HG02981 (cell line): ENCODE measurements at regions not wholly inside any gene's neighbourhood (a gene's known extent, or its start where the extent isn't known, plus 50 kb on each side); places are given as distances from the start of the nearest gene placed in this dataset.
"Not testable (repeated sequence)": the region's sequence is repeated elsewhere in the genome, so short reads cannot be mapped to it uniquely, and the experiment has no call there.

Experiments
- ATAC-seq: cut with Tn5 transposase; IDR thresholded peaks from one replicate; pipeline ENCODE4 v1.9.1; 2021; ENCODE audit warnings: mild to moderate bottlenecking, moderate library complexity; ENCODE audit not compliant: unreplicated experiment

DNA sequence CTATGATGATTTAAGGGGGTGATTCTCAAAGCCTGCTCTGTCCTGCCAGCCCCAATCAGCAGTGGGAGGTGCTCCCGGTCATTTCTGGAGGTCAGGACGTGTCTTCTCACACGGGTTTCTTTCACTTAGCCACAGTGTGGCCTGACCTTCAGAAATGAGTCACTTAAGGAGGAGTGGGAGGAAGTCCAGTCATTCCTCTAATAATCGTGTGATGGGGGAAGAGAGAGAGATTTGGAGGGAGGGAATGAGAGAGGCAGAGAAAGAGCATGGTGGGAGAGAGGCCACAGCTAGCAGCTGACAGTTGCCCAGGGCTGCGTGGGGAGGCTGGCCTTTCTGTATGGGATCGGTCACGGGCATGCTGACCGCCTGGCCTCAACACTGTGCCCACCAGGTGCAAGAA lies 142.6 kb upstream of the ZNF469 start:
- not testable (repeated sequence) for ATAC-seq

DNA sequence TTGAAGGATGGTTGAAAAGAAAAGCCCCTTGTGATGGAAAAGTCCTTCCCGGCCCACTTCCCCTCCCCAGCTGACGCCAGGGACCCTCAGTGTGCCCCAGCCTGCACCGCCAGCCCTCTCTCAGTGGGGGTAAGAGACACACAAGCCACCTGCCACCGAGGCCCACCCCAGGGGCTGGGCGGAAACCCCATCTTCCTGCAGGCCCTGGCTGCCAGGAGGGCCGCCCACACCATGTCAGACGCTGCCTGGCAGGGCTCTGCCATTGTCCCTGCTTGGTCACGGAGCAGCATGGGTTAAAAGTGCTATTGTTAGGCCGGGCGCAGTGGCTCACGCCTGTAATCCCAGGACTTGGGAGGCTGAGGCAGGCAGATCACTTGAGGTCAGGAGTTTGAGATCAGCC lies 142.0 kb upstream of the ZNF469 start:
- not testable (repeated sequence) for ATAC-seq

DNA sequence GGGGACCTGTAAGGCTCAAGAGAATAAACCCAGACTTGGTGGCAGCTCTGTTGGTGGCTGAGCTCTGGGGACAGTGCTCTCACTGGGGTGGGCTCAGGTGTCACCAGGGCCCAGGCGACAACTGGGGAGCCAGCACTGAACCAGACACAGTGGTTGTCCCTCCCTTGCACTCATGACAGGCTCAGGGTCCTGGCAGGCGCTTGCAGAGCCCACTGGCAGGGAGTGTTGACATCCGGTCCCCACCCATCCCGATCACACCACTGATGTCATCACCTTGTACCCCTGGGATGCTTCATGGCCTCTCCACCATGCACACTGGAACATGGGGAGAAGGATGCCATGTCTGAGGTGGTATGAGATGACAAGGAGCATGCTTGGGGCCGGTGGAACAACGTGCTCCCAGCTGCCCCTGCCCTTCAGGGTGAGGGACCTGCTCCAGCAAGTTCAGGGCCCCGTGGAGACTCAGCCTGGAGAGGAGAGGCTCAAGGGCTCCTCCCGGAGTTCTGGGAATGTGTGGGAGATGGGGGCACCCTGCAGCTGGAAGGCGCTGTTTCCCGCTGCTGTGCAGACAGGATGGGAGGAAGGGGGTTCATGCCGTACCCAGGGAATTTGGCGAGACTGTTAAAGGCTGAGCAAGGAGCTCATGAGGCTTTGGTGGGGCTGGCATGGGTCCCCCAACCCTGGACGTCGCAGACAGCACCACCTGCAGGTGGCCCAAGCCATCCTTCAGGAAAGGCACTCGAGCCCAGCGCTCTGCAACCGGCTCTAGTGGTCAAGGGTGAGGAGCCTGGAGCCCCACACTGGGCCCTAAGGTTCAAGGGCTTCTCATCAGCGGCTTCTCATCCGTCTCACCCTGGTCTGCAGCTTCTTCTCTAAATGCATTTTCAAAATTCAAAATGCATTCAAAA lies 141.1 kb upstream of the ZNF469 start:
- not testable (repeated sequence) for ATAC-seq

DNA sequence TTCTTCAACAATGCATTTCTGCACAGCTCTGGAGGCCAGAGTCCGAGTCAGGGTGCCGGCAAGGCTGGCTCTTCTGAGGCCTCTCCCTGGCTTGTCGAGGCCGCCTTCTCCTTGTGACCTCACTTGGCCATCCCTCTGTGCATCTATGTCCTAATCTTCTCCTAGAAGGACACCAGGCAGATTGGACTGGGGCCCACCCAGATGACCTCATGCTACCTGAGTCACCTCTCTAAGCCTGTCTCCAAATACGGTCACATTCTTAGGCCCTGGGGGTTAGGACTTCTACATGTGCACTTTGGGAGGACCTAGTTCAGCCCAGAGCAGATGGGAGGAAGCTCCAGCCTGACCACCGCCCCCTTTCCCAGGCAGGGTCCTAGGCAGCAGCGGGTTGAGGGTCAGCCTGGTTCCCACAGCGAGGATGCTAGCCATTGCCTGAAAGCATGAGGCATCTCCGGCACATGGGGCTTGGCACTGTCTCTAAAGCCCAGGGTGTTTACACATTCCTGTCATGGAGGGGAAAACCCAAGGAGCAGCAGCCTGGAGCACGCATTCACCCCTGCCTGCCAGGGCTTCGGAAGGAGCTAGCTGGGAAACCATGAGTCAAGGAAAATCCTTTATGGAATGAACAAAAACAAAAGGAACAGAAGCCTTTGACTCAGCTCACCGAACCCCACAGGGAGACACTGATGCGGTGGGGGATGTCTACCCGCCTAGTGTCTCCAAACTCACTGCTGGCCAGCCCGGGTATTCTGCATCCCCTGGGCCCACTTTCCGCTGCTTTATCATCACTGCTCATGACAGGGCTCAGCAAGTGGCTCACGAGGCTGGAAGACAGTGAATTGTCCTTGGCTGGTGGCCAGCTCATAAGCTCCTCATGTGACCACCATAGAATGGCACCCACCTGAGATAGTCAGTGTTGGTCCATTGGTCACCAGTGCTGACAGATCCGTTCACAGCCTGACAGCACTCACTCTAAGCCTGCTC lies 140.2 kb upstream of the ZNF469 start:
- not testable (repeated sequence) for ATAC-seq

DNA sequence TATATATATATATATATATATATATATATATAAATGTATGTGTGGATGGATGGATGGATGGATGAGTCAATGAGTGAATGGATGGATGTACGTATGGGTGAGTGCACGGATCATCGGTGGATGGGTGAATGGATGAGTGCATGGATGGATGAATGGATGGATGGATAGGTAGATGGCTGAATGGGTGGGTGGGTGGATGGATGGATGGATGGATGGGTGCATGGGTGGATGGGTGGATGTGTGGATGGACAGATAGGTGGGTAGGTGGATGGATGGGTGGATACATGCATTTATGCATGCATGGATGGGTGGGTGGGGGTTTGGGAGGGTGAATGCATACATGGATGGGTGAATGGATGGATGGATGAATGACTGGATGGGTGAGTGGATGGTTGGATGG lies 138.8 kb upstream of the ZNF469 start:
- ATAC-seq: not testable (repeated sequence)

DNA sequence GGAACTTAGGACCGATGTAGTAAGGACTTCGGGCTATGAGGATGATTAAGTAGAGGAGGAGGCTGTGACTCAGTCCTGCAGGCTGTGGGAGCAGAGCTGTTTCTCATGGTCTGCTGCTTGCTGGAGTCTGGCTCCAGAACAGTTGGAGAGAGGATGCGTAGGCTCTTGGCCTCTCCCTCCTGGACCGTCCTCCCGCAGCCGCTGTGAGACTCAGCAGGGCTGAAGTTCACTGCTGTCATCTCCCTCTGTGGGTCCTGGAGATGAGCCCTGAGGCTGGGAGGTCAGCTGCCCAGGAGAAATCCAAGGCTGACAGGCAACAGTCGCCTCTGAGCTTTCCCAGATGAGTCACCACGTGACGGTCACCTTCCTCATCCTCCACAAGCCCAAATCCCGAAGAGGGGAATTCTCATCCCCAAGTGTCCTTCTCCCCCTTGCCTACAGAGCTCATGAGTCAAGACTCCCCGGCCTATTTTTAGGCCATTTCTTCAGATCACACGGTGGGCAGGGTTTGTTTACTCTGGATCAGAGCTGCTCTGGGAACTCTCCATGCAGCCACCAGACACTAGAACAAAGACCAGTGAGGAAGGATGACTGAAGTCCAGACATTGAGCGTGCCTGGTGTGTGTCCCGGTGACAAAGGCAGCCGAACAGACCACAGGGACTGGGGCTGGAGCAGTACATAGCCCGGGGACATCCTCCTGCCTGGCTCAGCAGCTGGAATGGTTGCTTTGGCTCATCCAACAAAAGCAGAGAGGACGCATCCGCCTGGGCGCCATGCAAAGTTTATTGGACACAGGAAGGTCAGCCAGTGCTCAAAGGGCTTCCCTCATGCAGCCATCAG lies 137.3 kb upstream of the ZNF469 start:
- not testable (repeated sequence) for ATAC-seq

DNA sequence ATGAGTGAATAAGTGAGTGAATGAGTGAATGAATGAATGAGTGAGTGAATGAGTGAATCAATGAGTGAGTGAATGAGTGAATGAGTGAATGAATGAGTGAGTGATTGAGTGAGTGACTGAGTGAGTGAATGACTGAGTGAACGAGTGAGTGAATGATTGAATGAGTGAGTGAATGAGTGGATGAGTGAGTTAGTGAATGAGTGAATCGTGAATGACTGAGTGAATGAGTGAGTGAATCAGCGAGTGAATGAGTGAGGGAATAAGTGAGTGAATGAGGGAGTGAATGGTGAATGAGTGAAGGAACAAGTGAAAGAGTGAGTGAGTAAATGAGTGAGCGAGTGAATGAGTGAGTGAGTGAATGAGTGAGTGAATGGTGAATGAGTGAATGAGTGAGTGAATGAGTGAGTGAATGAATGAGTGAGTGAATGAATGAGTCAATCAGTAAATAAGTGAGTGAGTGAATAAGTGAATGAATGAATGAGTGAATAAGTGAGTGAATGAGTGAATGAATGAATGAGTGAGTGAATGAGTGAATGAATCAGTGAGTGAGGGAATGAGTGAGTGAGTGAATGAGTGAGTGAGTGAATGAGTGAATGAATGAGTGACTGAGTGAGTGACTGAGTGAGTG lies 135.7 kb upstream of the ZNF469 start:
- ATAC-seq: not testable (repeated sequence)

DNA sequence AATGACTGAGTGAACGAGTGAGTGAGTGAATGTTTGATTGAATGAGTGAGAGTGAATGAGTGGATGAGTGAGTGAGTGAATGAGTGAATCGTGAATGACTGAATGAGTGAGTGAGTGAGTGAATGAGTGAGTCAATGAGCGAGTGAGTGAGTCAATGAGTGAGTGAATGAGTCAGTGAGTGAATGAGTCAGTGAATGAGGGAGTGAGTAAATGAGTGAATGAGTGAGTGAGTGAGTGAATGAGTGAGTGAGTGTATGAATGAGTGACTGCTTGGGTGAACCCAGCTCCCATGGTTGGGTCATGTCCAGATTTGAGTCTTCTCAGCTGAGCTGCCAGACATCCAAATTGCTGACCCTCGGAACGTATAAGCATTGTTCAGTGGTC lies 135.2 kb upstream of the ZNF469 start:
- not testable (repeated sequence) for ATAC-seq

DNA sequence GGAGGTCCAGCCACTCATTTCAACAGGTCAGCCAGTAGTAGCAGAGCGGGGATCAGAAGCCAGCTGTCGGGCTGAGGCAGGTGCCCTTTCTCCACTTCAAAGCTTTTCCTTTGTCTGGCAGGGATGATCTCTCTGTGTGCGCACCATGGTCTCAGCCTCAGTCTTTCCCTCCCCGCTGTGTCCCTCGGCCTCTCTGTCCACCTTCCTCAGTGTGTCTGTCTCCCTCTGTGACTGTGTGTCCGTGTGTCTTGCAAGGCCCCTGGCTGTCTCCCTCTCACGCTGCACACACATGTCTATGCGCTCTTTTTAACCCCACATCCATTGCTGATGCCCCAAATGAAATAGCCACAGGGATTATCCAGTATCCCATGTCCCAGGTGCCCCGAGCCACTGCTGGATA lies 134.0 kb upstream of the ZNF469 start:
- ATAC-seq: not testable (repeated sequence)

DNA sequence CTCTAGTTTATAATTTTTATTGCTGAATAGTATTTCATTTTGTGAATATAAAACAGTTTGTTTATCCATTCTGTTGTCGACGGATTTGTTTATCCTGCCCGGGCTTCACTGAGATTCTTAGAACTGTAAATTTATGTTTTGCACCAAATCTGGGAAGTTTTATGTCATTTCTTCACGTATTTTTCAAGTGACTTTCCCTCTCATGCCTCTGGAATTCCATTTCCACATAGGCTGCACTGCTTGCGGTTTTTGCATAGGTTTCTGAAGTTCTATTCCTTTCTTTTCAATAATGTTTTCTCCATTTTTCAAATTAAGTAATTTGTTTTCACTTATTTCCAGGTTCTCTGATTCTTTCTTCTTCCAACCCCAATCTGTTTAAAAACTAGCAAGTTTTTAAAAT lies 132.4 kb upstream of the ZNF469 start:
- ATAC-seq: not testable (repeated sequence)

DNA sequence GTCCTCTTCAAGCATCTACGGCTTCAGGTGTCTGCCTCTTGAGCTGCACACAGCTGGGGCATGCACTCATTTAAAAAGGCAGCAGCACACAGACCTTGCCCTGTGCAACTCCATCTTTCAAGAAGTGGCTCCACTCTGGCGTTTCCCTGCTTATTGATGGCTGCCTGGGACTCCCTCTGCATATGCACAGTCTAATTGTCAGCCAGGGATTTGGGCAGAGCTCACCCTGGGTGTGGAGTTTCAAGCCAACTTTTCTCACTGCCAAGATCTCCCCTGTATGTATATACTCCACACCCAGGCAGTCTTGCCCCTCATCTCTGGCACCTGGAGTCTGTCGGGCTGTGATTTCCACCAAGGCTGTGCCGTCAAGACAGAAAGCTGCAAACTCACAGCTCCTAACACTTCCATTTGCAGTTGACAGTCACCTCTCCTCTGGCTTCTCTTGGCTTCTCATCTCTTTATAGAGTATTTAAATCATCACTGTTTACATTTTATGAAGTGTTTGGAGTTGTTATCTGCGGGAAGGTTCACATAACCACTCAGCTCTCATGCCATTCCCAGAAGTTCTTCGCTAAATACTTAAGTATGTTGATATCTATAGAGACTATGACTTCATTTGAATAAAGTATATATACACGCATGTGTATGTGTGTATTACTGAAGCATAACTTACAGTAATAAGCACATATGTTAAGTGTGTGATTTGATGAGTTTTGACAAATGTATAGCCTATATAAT lies 130.5 kb upstream of the ZNF469 start:
- ATAC-seq: not testable (repeated sequence)

DNA sequence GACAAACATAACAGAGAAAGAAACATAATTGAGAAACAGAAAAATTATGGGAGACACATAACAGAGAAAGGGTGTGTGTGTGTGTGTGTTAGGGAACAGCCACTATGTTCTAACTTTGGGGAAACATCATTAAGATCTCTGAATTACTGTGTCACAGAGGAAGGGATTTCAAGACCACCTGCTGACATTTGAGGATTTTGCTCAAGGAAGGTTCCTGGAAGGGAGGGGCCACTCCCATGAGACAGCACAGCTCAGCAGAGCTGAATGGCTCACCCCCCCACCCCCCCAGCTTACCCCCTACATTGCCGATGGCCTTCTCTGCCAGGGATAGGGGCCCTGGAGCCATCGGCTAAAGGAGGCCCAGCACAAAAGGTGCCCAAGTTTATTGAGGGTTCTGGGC lies 124.6 kb upstream of the ZNF469 start:
- ATAC-seq: not testable (repeated sequence)

DNA sequence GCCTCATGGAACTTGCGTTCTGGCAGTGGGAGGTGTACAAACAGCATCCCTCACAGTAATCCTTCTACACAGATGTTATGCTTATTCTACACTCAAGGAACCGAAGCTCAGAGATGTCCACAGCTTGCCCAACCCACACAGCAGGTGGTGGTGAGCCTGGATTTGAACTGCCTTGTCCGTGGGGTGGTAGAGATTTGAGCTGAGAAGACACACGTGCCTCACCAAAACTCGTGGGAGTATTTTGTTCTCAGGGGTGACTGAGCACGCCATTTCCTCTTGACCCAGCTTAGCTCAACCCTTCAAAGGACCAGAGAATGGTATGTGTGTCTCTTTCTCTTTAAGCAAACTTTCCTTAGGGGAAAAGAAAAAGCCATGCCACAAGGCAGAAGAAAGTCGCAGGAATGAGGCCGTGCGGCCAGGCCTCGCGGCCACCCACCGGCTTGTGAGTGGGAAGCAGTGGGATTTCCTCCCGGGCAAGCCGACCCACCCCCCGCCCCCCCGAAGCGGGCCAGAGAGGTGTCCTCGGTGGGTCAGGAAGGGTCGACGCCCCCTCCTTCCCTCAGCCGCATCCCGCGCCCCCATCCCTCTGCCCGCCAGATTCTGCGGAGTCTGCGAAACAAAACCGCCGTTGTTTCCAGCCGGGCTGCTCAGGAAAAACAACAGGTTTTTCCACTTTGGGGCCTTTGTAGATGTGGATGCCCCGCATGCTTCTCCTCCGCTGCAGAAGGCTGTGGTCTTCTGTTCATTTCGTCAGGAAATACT lies 123.8 kb upstream of the ZNF469 start:
- not testable (repeated sequence) for ATAC-seq

DNA sequence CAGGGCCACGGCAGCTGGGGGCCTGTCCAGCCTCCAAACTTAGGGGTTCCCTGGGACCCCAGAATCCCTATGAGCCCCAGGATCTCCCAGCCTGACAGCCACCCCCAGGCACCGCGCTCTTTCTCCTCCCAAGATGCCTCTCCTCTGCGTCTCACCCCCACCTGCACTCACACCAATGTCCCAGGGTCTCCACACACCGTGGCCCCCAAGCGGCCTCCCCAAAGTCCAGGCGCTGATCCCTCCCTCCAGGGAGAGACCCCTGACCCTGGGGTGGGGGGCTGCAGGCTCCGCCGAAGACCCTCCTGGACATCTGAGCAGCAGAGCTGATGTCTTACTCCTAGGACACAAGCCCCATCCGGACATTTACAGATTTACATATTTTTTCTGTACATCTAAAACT lies 123.2 kb upstream of the ZNF469 start:
- ATAC-seq: not testable (repeated sequence)

DNA sequence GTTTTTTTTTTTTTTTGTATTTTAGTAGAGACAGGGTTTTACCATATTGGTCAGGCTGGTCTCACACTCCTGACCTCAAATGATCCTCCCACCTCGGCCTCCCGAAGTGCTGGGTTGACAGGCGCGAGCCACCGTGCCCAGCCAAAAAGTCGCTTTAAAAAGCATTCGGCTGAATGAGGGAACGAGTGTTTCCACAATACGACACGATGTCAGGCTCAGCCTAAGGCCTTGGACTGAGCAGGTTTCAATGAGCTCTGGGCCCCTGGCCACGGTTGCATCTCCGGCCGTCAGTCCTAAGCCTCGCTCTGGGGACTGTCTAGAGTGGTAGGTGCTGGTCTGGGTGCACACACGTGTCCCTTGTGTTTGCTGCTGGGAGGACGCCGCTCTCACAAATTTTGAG lies 122.6 kb upstream of the ZNF469 start:
- ATAC-seq: not testable (repeated sequence)

DNA sequence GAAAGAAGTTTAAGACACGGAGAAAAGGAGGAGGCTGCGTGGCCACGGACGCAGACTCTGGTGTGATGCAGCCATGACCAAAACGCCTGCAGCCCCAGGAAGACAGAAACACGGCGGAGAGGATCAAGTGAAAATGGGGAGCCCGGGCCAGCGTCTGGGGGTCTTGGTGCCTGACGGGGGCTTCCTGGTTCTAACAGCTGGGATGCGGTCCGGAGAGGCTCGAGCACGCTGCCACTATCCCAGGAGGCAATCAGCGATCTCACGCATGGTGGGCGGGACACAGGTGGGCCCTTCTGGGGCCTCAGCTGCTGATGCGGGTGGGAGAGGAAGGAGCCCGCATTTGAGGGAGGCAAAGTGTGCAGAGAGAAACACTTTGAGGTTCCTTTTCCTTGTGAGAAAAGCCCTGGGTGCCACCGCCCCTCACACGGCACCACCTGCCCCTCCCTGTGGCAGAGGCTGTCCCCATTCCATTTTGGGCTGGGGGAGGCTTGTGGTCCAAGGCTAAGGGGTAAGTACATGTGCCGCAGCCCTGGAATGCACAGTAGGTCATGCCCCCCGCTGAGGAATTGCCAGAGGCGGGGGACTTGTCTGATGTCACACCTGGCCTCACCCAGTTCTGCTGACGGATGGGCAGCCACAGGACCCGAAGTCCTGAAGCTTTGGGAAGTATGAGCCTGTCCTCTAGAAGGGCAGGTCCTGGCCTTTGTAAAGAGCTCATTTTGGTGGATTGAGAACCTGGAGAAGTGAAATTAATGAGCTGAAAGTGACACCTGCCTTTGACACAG lies 121.7 kb upstream of the ZNF469 start:
- ATAC-seq: not testable (repeated sequence)

DNA sequence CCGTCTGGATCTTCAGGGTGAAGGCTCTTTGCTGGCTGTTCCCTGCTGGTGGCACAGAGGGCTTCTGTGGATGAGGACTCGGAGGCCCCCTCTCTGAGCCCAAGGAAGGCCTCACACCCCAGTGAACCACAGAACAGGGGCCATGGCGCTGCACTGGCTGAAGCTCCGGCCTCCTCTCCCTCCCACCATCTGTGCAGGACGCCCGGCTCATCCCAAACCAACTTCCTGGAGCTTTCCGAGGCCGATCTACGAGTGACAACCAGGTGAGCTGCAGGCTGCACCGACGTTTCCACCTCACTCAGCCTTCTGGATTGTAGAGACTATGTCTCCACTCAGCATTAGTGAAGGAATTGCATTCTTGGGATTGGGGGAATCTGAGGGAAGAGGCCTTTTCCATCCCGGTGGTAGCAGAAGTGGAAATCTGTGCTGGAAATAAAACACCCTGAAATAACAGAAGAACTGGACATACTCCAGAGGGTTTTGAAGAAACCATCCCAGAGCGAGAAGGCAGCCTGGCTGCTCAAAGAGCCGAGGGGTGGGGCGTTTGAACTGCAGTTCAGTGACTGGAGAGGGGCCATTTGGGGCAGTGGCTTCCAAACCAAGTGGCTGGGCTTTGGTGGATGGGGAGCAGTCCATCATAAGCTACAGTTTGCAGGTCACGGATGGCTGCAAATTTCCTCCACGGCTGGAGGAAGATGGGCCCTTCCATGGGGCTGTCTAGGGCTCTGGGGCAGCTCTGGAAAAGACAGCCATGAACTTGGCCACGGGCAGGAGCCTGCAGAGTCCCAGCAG lies 120.7 kb upstream of the ZNF469 start:
- ATAC-seq: not testable (repeated sequence)
